RWPE2 (cell line): ENCODE measurements at regions not wholly inside any gene's neighbourhood (a gene's known extent, or its start where the extent isn't known, plus 50 kb on each side); places are given as distances from the start of the nearest gene placed in this dataset.

ENCODE experiments used
- ATAC-seq: fragments of 200-7000 bp; cut with Tn5 transposase; 3 replicates; pipeline ENCODE4 v1.9.1; 2021; ENCODE audit warnings: low read depth
- DNase-seq: peaks from one replicate; pipeline ENCODE4 v3.0.0-alpha.2; 2020; ENCODE audit warnings: low spot score
- H3K27ac ChIP-seq: fragments of 450-650 bp; 2 replicates; pipeline ENCODE4 v1.5.1; 2017; ENCODE audit warnings: mild to moderate bottlenecking; ENCODE audit not compliant: poor library complexity, severe bottlenecking
- H3K27me3 ChIP-seq: fragments of 250-450 bp; sonication (Bioruptor Pico); 2 replicates; pipeline ENCODE4 v1.5.1; 2021; ENCODE audit warnings: mild to moderate bottlenecking, moderate library complexity; ENCODE audit not compliant: insufficient read depth, poor library complexity, severe bottlenecking
- H3K36me3 ChIP-seq: fragments of 250-450 bp; sonication (Bioruptor Pico); 2 replicates; pipeline ENCODE4 v1.5.1; 2020; ENCODE audit warnings: low read depth, mild to moderate bottlenecking, moderate library complexity
- H3K4me1 ChIP-seq: fragments of 250-450 bp; sonication (Bioruptor Pico); 2 replicates; pipeline ENCODE4 v1.5.1; 2021; ENCODE audit warnings: mild to moderate bottlenecking, moderate library complexity; ENCODE audit not compliant: insufficient read depth, poor library complexity, severe bottlenecking
- H3K4me3 ChIP-seq: fragments of 250-450 bp; sonication (Bioruptor Pico); 2 replicates; pipeline ENCODE4 v1.5.1; 2021; ENCODE audit warnings: mild to moderate bottlenecking, moderate library complexity; ENCODE audit not compliant: severe bottlenecking
- H3K9me3 ChIP-seq: fragments of 250-450 bp; sonication (Bioruptor Pico); 2 replicates; pipeline ENCODE4 v1.5.1; 2021; ENCODE audit warnings: mild to moderate bottlenecking, moderate library complexity; ENCODE audit not compliant: severe bottlenecking
- TF ChIP-seq, protein P1 (sequence below): fragments of 450-650 bp; IDR thresholded peaks from one replicate; pipeline ENCODE4 v1.5.1; 2017; ENCODE audit warnings: mild to moderate bottlenecking, moderate library complexity; ENCODE audit not compliant: poor library complexity, severe bottlenecking

DNA sequence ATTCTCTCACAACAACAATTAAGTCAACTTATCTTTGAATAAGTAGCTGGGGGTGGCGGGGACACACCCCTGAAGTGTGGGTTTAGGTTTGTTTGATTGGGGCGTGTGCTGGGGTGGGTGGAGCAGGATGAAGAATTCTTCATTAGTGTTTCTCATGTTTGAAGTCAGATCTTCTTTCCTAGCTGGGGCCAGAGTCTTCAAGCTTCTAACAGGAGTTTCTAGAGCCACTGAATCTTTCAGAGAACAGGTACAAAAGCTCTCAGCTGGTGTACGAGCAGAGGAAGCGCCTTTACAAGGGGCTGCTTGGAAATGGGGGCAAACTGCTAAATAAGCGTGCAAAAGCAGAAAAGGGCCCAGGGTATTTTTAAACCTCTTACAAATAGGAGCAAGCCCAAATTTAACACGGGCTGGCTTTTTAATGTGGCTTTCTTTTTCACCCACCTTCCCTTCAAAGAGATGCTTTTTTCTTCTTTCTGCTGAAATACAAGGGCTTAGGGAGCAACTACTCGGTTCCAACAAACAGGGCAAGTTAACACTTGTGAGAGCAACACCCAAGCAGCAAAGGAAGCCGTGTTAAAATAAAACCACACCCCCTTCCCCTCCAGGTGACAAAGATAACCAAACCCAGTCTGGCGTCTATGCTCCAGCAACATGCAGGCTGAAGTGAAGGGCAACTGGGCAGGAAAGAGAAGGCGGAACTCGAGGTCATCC, 86.9 kb upstream of the RASGRP1 start:
- Histone ChIP-seq H3K9me3 (no peaks in the 10 kb centered on the region), H3K36me3 (no peaks in the 10 kb centered on the region), H3K27ac (no peak overlapping the region), H3K4me3 (no peak overlapping the region), H3K4me1 (no peaks in the 10 kb centered on the region), H3K27me3 (no peaks in the 10 kb centered on the region)
- TF ChIP-seq, protein P1, sequence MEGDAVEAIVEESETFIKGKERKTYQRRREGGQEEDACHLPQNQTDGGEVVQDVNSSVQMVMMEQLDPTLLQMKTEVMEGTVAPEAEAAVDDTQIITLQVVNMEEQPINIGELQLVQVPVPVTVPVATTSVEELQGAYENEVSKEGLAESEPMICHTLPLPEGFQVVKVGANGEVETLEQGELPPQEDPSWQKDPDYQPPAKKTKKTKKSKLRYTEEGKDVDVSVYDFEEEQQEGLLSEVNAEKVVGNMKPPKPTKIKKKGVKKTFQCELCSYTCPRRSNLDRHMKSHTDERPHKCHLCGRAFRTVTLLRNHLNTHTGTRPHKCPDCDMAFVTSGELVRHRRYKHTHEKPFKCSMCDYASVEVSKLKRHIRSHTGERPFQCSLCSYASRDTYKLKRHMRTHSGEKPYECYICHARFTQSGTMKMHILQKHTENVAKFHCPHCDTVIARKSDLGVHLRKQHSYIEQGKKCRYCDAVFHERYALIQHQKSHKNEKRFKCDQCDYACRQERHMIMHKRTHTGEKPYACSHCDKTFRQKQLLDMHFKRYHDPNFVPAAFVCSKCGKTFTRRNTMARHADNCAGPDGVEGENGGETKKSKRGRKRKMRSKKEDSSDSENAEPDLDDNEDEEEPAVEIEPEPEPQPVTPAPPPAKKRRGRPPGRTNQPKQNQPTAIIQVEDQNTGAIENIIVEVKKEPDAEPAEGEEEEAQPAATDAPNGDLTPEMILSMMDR = no peak
- no peak; the same call in 2 of the 3 replicates for ATAC-seq
- DNase-seq = no peak

DNA sequence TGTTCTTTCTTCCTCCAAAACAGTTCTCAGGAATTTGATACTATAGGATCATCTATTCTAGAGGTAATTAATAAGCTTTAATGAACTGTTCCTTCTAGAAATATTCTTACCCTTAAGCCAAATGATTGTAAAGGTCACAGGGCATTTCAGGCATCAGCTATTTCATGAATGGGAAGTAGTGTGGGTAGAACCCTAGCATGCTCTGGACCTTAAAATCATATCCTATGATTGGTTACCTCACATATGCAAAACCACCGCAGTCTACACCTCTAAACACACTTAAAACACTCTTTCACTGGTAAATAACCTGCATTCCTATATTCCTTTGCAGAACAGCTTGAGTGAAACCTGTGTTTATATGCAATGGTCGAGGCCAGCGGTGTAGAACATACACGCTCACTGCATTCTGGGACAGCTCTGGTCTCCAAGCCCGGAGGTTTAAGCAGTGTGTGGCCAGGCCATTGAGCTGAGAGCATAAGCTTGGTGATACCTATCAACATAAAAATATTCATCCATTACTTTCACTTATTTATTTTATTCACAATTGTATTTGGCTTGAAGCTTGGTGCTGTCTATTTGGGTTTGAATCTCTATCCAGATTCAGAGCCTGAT, 87.7 kb upstream of the RASGRP1 start:
- no peak overlapping the region for H3K27ac ChIP-seq
- H3K4me1 ChIP-seq = no peaks in the 10 kb centered on the region
- H3K9me3 ChIP-seq = no peaks in the 10 kb centered on the region
- no peak for DNase-seq
- TF ChIP-seq, protein P1 = no peak
- ATAC-seq = no peak
- H3K36me3 ChIP-seq = no peaks in the 10 kb centered on the region
- H3K27me3 ChIP-seq = no peaks in the 10 kb centered on the region
- H3K4me3 ChIP-seq = no peak overlapping the region

DNA sequence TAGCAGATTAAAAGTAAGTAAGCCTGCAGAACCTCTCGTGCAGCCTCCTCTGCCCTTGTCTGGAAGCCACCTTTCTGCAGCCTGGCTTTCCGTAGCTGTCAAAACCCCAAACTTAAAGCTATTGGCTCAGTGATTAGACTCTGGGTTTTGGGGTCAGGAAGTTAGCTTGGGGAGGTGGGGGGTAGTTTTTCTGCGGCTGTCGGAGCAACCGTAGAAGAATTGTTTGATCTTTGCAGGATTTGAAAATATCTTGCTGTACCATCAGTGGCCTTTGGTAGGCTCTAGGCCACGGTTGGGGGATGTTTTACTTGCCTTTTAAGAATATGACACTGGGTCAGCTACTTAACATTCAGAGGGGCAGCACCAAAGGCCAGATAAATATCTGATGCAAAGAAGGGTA, 88.4 kb upstream of the RASGRP1 start:
- no peak overlapping the region for H3K4me3 ChIP-seq
- DNase-seq = no peak
- H3K36me3 ChIP-seq = no peaks in the 10 kb centered on the region
- H3K27ac ChIP-seq = no peak overlapping the region
- ATAC-seq = no peak
- no peaks in the 10 kb centered on the region for H3K27me3 ChIP-seq
- TF ChIP-seq, protein P1 = no peak
- H3K4me1 ChIP-seq = no peaks in the 10 kb centered on the region
- H3K9me3 ChIP-seq = no peaks in the 10 kb centered on the region

DNA sequence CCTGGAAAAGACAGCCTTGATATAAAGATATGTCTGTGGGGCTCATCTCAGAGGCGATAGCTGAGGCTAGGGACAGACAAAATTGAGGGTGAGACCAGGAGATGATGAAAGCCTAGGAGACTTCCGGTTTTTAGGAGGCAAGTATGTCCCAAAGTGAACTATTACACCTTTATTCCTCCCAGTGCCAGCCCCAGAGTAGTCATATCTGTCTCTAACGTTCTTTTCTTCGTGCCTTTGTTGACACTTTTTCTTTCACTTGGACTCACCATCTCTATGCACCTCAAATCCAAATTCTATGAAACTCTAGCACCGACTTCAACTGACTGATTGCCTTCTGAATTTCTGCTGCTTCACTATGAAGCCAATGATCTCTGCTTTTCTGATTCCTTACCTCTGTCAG, 93.8 kb upstream of the RASGRP1 start:
- H3K9me3 ChIP-seq = no peaks in the 10 kb centered on the region
- no peaks in the 10 kb centered on the region for H3K36me3 ChIP-seq
- H3K27ac ChIP-seq = no peak overlapping the region
- no peak for ATAC-seq
- no peak for DNase-seq
- H3K27me3 ChIP-seq = no peaks in the 10 kb centered on the region
- no peaks in the 10 kb centered on the region for H3K4me1 ChIP-seq
- H3K4me3 ChIP-seq = no peak overlapping the region
- TF ChIP-seq, protein P1 = no peak

DNA sequence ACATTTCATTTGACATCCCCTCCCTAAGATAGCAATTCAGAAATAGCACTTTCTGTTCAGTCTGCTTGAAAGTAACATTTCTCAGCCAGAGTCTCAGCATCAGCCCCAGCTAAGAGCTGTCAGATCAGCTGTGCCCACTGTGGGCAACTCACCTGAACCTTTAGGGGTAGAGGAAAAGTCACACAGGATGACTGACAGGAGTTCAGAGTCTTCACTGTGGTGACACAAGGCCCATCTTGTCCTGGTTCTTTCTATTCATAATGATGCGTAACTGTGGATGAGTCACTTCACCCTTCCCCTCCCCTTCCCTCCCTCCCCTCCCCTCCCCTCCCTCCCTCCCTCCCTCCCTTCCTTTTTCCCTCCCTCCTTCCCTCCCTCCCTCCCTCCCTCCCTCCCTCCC, 96.1 kb upstream of the RASGRP1 start:
- TF ChIP-seq, protein P1 = no peak
- Histone ChIP-seq H3K27ac (no peak overlapping the region), H3K4me3 (no peak overlapping the region), H3K9me3 (no peaks in the 10 kb centered on the region), H3K36me3 (no peaks in the 10 kb centered on the region), H3K27me3 (peaks cover 10% of the 10 kb centered on the region), H3K4me1 (no peaks in the 10 kb centered on the region)
- peak; percentile 38; the same call in 2 of the 3 replicates for ATAC-seq
- DNase-seq = no peak
